AML-193 (cell line): ENCODE measurements at regions not wholly inside any gene's neighbourhood (a gene's known extent, or its start where the extent isn't known, plus 50 kb on each side); places are given as distances from the start of the nearest gene placed in this dataset.
A peak's percentile ranks its signal among the peaks of the same experiment; 100 is the strongest.
"Not testable (repeated sequence)": the region's sequence is repeated elsewhere in the genome, so short reads cannot be mapped to it uniquely, and the experiment has no call there.

Experiments used
- DNase-seq, 2 experiments: peaks; one replicate each; lab custom pipeline; 2025; lab: John Stamatoyannopoulos, UW

- DNase-seq: no peak
Measured at GRCh38 chr10:121134711-121135110, 283.5 kb downstream of the WDR11 start.

DNA sequence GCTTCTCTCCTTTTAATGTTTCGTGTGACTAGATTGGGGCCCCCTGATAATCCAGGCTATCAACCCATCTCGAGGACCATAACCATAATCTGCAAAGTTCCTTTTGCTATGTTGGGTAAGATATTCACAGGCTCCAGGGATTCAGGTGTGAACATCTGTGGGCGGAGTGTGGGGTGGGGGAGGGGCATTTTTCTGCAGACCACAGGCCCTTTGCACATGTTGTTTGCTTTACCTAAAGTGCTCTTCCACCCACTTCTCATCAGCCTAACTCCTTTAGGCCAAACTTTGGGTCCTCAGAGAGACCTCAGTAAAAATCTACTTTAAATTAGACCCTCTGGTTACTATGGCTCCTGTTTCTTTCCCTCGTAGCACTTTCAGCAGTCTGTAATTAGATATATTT, 284.4 kb downstream of the WDR11 start:
- no peak for DNase-seq

DNA sequence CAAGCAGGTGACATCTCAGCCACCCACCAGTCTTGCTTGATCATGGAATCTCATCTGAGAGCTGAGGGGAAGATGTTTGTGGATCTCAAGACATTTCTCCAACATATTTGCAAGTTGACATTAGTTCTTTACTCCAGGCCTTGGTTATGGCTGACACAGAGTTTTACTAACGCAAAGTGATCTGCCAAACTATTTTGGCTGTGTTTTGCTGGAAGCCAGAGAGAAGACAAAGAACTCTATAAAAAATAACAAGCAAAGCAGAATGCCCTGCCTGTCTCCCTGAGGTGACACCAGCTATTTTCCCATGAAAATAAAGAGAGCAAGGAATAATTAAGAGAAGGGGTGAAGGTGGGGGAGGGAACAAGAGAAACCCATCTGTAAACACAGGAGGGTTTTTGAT, 286.4 kb downstream of the WDR11 start:
- DNase-seq: no peak

GRCh38 chr10:121138112-121138860, 287.1 kb downstream of the WDR11 start:
- no peak for DNase-seq

GRCh38 chr10:121138918-121139317, 287.8 kb downstream of the WDR11 start:
- no peak for DNase-seq

DNA sequence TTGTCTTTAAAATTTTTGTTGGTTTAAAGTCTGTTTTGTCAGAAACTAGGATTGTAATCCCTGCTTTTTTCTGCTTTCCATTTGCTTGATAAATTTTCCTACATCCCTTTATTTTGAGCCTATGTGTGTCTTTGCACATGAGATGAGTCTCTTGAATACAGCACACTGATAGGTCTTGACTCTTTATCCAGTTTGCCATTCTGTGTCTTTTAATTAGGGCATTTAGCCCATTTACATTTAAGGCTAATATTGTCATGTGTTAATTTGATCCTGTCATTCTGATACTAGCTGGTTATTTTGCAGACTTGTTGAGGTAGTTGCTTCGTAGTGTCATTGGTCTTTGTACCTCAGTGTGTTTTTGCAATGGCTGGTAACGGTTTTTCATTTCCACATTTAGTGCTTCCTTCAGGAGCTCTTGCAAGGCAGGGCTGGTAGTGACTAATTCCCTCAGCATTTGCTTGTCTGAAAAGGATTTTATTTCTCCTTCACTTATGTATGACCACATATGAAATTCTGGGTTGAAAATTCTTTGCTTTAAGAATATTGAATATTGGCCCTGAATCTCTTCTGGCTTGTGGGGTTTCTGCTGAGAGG, 294.7 kb downstream of the WDR11 start:
- not testable (repeated sequence) for DNase-seq

DNA sequence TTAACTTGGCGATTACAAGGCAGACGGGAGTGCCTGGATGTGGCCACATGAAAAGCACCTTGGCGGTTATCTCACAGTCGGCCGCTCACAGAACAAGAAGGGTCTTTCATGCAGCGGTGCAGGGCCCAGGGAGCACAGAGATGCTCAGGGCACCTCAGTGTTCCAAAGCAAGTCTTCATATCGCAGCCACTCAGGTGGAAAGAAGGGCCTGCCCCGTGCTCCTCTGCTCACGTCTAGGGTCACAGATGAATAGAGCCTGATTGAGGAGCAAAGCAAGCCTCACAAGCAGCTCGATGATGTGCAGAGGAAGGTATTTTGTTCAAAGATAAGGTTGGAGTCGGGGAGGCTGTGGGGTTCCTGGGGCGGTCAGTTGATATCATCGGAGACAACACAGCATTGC, 297.8 kb downstream of the WDR11 start:
- DNase-seq: no peak

DNA sequence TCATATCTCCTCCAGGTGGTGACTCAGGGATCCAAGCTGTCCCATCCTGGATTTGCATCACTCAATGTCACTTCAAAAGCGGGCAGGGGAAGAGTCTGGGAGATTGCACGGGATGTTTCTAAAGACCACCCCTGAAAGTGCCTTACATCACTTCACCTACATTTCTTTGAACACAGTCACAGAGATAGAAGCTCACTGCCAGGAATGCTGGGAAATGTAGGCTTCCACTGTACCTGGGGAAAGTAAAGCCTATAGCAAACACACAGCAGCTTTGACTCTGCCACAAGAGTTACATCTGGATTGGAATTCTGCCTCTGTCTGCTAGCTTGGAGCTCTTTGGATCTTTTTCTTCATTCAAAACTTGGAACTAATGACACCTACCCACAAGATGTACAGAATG, 300.9 kb downstream of the WDR11 start:
- DNase-seq: no peak

DNA sequence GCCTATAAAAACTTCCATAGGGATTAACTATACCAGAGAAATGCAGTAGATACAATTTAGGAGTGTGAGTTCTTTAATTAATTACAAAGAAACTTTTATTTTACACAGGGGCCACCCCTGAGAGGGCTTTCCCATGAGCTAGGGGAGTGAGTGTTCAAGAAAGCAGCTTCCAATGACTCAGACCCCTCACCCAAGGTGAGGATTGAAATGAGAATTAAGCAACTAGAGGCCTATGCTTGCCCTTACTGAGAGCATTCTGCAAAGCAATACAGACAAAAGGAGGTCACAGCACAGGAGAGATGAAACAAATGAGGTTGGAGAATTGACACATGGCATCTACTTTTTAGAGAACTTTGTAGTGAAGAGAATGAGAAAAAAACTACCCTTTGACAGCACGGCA, 301.8 kb downstream of the WDR11 start:
- DNase-seq: no peak

- no peak for DNase-seq
Measured at GRCh38 chr10:121154310-121154709, 303.1 kb downstream of the WDR11 start.

DNA sequence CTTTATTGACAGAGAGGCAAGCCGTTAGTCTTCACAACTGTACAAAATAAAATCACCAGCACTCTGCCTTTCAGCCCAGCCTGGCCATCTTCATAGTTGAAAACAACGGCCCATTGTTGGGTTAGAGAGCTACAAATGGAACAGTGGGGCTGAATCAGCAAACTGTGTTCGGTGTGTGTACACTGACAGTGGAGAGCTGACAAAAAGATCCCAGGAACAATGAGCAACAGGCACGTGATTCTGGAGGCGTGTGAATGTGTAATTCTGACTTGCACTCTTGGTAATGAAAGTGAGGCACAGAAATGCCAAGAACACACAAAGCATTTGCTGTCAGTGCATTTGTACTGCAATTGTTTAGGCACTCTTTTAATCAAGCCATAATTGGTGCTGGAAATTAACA, 303.7 kb downstream of the WDR11 start:
- no peak for DNase-seq

GRCh38 chr10:121155742-121156474, 304.7 kb downstream of the WDR11 start:
- no peak for DNase-seq

DNA sequence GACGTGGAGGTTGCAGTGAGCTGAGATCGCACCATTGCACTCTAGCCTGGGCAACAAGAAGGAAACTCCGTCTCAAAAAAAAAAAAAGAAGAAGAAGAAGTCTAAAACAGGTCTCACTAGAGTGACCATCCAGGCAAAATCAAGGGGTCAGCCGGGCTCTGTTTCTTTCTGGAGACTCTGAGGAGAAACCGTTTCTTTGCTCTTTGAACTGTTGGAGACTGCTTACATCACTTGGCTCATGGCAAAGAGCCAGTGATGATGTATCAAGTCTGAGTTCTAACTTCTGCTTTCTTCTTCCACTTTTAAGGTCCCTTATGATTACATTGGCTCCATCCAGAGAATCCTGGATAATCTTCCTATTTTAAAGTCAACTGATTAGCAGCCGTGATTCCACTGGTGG, 306.8 kb downstream of the WDR11 start:
- DNase-seq: peak; percentile 65 to 73

GRCh38 chr10:121158988-121159579, 307.9 kb downstream of the WDR11 start:
- no peak for DNase-seq

DNA sequence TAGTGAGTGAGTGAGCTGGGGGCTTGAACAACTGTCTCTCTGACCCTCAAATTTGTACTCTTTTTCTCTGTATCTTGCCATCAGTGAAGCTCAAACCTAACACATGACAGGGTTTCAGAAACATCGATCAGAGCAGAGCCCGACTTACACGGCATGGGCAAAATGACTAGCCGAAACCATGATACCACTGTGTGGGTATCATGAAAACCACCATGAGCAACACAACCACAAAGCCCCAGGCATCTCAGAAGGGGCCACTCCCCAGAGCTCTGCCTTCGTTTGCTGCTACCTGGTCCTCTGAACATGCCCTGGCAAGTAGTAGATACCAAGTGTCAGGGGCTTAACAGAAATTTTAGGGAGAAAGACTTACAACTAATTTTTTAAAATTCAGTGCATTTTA, 308.5 kb downstream of the WDR11 start:
- no peak for DNase-seq

- no peak for DNase-seq
Measured at GRCh38 chr10:121165276-121165675, 314.1 kb downstream of the WDR11 start.

GRCh38 chr10:121167534-121168243, 316.5 kb downstream of the WDR11 start:
- DNase-seq: no peak

- DNase-seq: no peak
Measured at GRCh38 chr10:121168545-121169216, 317.5 kb downstream of the WDR11 start.

DNA sequence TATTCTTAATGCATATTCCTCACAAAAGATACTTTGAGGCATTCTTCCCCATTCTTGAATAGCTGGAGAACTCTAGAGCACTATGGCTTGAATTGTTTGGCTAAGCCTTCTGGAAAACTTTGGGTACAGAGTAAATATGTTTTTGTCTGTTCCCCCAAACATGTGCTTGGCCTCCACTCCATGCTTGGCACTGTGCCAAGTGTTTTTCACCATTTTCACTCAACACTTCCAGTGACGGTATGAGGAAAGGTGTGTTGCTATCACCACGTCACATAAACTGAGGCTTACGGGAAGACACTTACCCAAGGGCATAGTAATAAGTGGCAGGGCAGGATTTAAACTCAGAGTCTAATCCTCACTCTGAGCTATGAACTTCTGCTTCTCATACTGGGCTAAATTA, 318.2 kb downstream of the WDR11 start:
- DNase-seq: no peak

- DNase-seq: no peak
Measured at GRCh38 chr10:121171825-121172787, 320.9 kb downstream of the WDR11 start.
